GM23338 (cell line): ENCODE measurements at regions not wholly inside any gene's neighbourhood (a gene's known extent, or its start where the extent isn't known, plus 50 kb on each side); places are given as distances from the start of the nearest gene placed in this dataset.

ENCODE experiments used
- ATAC-seq: fragments of 200-7000 bp; cut with Tn5 transposase; 3 replicates; pipeline ENCODE4 v1.9.1; 2020
- DNase-seq: peaks from one replicate; pipeline ENCODE4 v3.0.0-alpha.2; 2015; ENCODE audit warnings: low spot score
- H2AFZ ChIP-seq: fragments of 200-600 bp; sonication (generic); 2 replicates; pipeline ENCODE4 v1.8.0; 2016; ENCODE audit warnings: antibody characterized with exemption, mild to moderate bottlenecking, moderate library complexity
- H3F3A ChIP-seq: fragments of 200-600 bp; sonication (generic); replicated peaks from 2 replicates; pipeline ENCODE4 v1.8.0; 2017; ENCODE audit warnings: antibody characterized with exemption, mixed run types, low read depth
- H3K27ac ChIP-seq: fragments of 200-600 bp; sonication (generic); 2 replicates; pipeline ENCODE4 v1.6.1; 2016; ENCODE audit warnings: low read depth
- H3K27me3 ChIP-seq: fragments of 200-600 bp; sonication (generic); 2 replicates; pipeline ENCODE4 v1.8.0; 2016; ENCODE audit warnings: mild to moderate bottlenecking, mixed run types, moderate library complexity; ENCODE audit not compliant: insufficient read depth
- H3K36me3 ChIP-seq: fragments of 200-600 bp; sonication (generic); 2 replicates; pipeline ENCODE4 v1.8.0; 2016; ENCODE audit warnings: mild to moderate bottlenecking; ENCODE audit not compliant: insufficient read depth
- H3K4me1 ChIP-seq: fragments of 200-600 bp; sonication (generic); 2 replicates; pipeline ENCODE4 v1.8.0; 2016; ENCODE audit warnings: mild to moderate bottlenecking, moderate library complexity; ENCODE audit not compliant: insufficient read depth
- H3K4me2 ChIP-seq: fragments of 200-600 bp; sonication (generic); 2 replicates; pipeline ENCODE4 v1.7.1; 2017; ENCODE audit warnings: mixed run types
- H3K4me3 ChIP-seq: fragments of 200-600 bp; sonication (generic); 2 replicates; pipeline ENCODE4 v1.6.1; 2016; ENCODE audit warnings: mixed run types
- H3K79me2 ChIP-seq: fragments of 200-600 bp; sonication (generic); replicated peaks from 2 replicates; pipeline ENCODE4 v1.8.0; 2017; ENCODE audit warnings: mild to moderate bottlenecking; ENCODE audit not compliant: insufficient read depth
- H3K9me2 ChIP-seq: fragments of 200-600 bp; sonication (generic); 2 replicates; pipeline ENCODE4 v1.8.0; 2017; ENCODE audit not compliant: insufficient read depth
- H4K20me1 ChIP-seq: fragments of 200-600 bp; sonication (generic); replicated peaks from 2 replicates; pipeline ENCODE4 v1.8.0; 2017; ENCODE audit warnings: mild to moderate bottlenecking; ENCODE audit not compliant: insufficient read depth
- H3K27ac Mint-ChIP-seq: 2 replicates; pipeline ENCODE4 v1.8.0; 2020; ENCODE audit warnings: inconsistent platforms, mild to moderate bottlenecking, moderate library complexity, mixed read lengths
- H3K27me3 Mint-ChIP-seq: 3 replicates; pipeline ENCODE4 v1.8.0; 2022; ENCODE audit warnings: low read depth, mild to moderate bottlenecking, moderate library complexity, mixed read lengths, inconsistent platforms; ENCODE audit not compliant: insufficient read depth, poor library complexity
- H3K36me3 Mint-ChIP-seq: 3 replicates; pipeline ENCODE4 v1.8.0; 2021; ENCODE audit warnings: low read depth, mild to moderate bottlenecking, inconsistent platforms, moderate library complexity, mixed read lengths
- H3K4me1 Mint-ChIP-seq: 3 replicates; pipeline ENCODE4 v1.8.0; 2020; ENCODE audit warnings: mild to moderate bottlenecking, inconsistent platforms, mixed read lengths
- H3K4me3 Mint-ChIP-seq: 3 replicates; pipeline ENCODE4 v1.8.0; 2021; ENCODE audit warnings: moderate library complexity, mild to moderate bottlenecking, inconsistent platforms, mixed read lengths
- H3K9me3 Mint-ChIP-seq: 3 replicates; pipeline ENCODE4 v1.8.0; 2020; ENCODE audit warnings: moderate library complexity, mild to moderate bottlenecking, inconsistent platforms, mixed read lengths
- CREB1 ChIP-seq: fragments of 250-450 bp; sonication (Bioruptor Pico); IDR thresholded peaks from 2 replicates; pipeline ENCODE4 v1.5.0; 2020; ENCODE audit warnings: low read depth, mild to moderate bottlenecking, moderate library complexity
- CTCF ChIP-seq, 2 experiments: fragments of 200-600 bp in 1 of 2; sonication (generic) in 1 of 2; conservative IDR thresholded peaks; 2 replicates each; pipeline versions ENCODE4 v1.5.1 to v1.6.1; 2016 to 2017; ENCODE audit warnings: antibody characterized with exemption in 2 of 2, low read depth in 2 of 2, mild to moderate bottlenecking in 2 of 2, moderate library complexity in 1 of 2
- EZH2 ChIP-seq: fragments of 200-600 bp; sonication (generic); IDR thresholded peaks from one replicate; pipeline ENCODE4 v1.8.0; 2017; ENCODE audit warnings: antibody characterized with exemption, mild to moderate bottlenecking, low read depth; ENCODE audit not compliant: unreplicated experiment
- EZH2phosphoT487 ChIP-seq: fragments of 200-600 bp; sonication (generic); IDR thresholded peaks from one replicate; pipeline ENCODE4 v1.8.1; 2018; ENCODE audit warnings: antibody characterized with exemption; ENCODE audit not compliant: unreplicated experiment
- JUNB ChIP-seq: IDR thresholded peaks from one replicate; pipeline ENCODE4 v1.6.1; 2016; ENCODE audit warnings: antibody characterized with exemption; ENCODE audit not compliant: unreplicated experiment
- NANOG ChIP-seq: IDR thresholded peaks from 2 replicates; pipeline ENCODE4 v1.6.1; 2016; ENCODE audit warnings: antibody characterized with exemption, borderline replicate concordance
- POLR2AphosphoS5 ChIP-seq: IDR thresholded peaks from 2 replicates; pipeline ENCODE4 v1.6.1; 2016; ENCODE audit warnings: antibody characterized with exemption, low read depth
- REST ChIP-seq: IDR thresholded peaks from one replicate; pipeline ENCODE4 v1.6.1; 2018; ENCODE audit warnings: antibody characterized with exemption; ENCODE audit not compliant: unreplicated experiment
- STAT1 ChIP-seq: IDR thresholded peaks from one replicate; pipeline ENCODE4 v1.6.1; 2016; ENCODE audit warnings: antibody characterized with exemption; ENCODE audit not compliant: unreplicated experiment
- ZNF114 ChIP-seq: fragments of 250-450 bp; sonication (Bioruptor Pico); IDR thresholded peaks from 2 replicates; pipeline ENCODE4 v1.5.0; 2020; ENCODE audit warnings: mild to moderate bottlenecking, moderate library complexity
- ZNF331 ChIP-seq: fragments of 250-450 bp; sonication (Bioruptor Pico); IDR thresholded peaks from 2 replicates; pipeline ENCODE4 v1.5.0; 2020; ENCODE audit warnings: low read depth, mild to moderate bottlenecking, moderate library complexity
- TF ChIP-seq, protein P1 (sequence below): fragments of 250-450 bp; sonication (Bioruptor Pico); IDR thresholded peaks from 2 replicates; pipeline ENCODE4 v1.5.0; 2020; ENCODE audit warnings: mild to moderate bottlenecking, moderate library complexity
- TF ChIP-seq, protein P2 (sequence below): IDR thresholded peaks from 2 replicates; pipeline ENCODE4 v1.6.1; 2016; ENCODE audit warnings: antibody characterized with exemption

- TF ChIP-seq NANOG (no peak), REST (no peak), CTCF (conservative IDR thresholded peaks at IDR 0.05; ENCODE audit: low read depth in 2 of 2) (no peak), ZNF114 (CRISPR knock-in tag) (no peak), STAT1 (no peak), EZH2 (no peak), CREB1 (CRISPR knock-in tag) (no peak), JUNB (no peak), EZH2phosphoT487 (no peak), POLR2AphosphoS5 (no peak), ZNF331 (CRISPR knock-in tag) (no peak)
- TF ChIP-seq, protein P1, sequence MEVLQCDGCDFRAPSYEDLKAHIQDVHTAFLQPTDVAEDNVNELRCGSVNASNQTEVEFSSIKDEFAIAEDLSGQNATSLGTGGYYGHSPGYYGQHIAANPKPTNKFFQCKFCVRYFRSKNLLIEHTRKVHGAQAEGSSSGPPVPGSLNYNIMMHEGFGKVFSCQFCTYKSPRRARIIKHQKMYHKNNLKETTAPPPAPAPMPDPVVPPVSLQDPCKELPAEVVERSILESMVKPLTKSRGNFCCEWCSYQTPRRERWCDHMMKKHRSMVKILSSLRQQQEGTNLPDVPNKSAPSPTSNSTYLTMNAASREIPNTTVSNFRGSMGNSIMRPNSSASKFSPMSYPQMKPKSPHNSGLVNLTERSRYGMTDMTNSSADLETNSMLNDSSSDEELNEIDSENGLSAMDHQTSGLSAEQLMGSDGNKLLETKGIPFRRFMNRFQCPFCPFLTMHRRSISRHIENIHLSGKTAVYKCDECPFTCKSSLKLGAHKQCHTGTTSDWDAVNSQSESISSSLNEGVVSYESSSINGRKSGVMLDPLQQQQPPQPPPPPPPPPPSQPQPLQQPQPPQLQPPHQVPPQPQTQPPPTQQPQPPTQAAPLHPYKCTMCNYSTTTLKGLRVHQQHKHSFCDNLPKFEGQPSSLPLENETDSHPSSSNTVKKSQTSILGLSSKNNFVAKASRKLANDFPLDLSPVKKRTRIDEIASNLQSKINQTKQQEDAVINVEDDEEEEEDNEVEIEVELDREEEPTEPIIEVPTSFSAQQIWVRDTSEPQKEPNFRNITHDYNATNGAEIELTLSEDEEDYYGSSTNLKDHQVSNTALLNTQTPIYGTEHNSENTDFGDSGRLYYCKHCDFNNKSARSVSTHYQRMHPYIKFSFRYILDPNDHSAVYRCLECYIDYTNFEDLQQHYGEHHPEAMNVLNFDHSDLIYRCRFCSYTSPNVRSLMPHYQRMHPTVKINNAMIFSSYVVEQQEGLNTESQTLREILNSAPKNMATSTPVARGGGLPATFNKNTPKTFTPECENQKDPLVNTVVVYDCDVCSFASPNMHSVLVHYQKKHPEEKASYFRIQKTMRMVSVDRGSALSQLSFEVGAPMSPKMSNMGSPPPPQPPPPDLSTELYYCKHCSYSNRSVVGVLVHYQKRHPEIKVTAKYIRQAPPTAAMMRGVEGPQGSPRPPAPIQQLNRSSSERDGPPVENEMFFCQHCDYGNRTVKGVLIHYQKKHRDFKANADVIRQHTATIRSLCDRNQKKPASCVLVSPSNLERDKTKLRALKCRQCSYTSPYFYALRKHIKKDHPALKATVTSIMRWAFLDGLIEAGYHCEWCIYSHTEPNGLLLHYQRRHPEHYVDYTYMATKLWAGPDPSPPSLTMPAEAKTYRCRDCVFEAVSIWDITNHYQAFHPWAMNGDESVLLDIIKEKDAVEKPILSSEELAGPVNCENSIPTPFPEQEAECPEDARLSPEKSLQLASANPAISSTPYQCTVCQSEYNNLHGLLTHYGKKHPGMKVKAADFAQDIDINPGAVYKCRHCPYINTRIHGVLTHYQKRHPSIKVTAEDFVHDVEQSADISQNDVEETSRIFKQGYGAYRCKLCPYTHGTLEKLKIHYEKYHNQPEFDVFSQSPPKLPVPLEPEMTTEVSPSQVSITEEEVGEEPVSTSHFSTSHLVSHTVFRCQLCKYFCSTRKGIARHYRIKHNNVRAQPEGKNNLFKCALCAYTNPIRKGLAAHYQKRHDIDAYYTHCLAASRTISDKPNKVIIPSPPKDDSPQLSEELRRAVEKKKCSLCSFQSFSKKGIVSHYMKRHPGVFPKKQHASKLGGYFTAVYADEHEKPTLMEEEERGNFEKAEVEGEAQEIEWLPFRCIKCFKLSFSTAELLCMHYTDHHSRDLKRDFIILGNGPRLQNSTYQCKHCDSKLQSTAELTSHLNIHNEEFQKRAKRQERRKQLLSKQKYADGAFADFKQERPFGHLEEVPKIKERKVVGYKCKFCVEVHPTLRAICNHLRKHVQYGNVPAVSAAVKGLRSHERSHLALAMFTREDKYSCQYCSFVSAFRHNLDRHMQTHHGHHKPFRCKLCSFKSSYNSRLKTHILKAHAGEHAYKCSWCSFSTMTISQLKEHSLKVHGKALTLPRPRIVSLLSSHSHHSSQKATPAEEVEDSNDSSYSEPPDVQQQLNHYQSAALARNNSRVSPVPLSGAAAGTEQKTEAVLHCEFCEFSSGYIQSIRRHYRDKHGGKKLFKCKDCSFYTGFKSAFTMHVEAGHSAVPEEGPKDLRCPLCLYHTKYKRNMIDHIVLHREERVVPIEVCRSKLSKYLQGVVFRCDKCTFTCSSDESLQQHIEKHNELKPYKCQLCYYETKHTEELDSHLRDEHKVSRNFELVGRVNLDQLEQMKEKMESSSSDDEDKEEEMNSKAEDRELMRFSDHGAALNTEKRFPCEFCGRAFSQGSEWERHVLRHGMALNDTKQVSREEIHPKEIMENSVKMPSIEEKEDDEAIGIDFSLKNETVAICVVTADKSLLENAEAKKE (CRISPR knock-in tag): no peak
- TF ChIP-seq, protein P2, sequence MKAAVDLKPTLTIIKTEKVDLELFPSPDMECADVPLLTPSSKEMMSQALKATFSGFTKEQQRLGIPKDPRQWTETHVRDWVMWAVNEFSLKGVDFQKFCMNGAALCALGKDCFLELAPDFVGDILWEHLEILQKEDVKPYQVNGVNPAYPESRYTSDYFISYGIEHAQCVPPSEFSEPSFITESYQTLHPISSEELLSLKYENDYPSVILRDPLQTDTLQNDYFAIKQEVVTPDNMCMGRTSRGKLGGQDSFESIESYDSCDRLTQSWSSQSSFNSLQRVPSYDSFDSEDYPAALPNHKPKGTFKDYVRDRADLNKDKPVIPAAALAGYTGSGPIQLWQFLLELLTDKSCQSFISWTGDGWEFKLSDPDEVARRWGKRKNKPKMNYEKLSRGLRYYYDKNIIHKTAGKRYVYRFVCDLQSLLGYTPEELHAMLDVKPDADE: no peak
- peaks cover 4% of the 10 kb centered on the region for H3K27me3 Mint-ChIP-seq
These were observed 1680.3 kb downstream of the MAT2B start for GRCh38 chr5:165185716-165186115.

More at GRCh38 chr5:165185716-165186115, 1680.3 kb downstream of the MAT2B start:
- H3K36me3 ChIP-seq: no peaks in the 10 kb centered on the region
- no peak for DNase-seq
- no peaks in the 10 kb centered on the region for H3K9me2 ChIP-seq
- H3K4me1 ChIP-seq: no peaks in the 10 kb centered on the region
- no peaks in the 10 kb centered on the region for H4K20me1 ChIP-seq
- peaks cover 10% of the 10 kb centered on the region; the same call in 2 of the 3 replicates for H3K36me3 Mint-ChIP-seq
- H3K4me1 Mint-ChIP-seq: peaks cover 3% of the 10 kb centered on the region; the same call in 2 of the 3 replicates
- H2AFZ ChIP-seq: no peak overlapping the region
- no peak overlapping the region for H3K27ac Mint-ChIP-seq
- H3K4me3 Mint-ChIP-seq: no peak overlapping the region
- H3K4me2 ChIP-seq: no peak overlapping the region
- no peaks in the 10 kb centered on the region for H3K79me2 ChIP-seq
- H3K9me3 Mint-ChIP-seq: peaks cover 17% of the 10 kb centered on the region
- H3F3A ChIP-seq: no peaks in the 10 kb centered on the region
- no peak overlapping the region for H3K4me3 ChIP-seq
- no peaks in the 10 kb centered on the region for H3K27me3 ChIP-seq
- ATAC-seq: no peak
- H3K27ac ChIP-seq: no peak overlapping the region
